HepG2 (cell line): ENCODE measurements at regions not wholly inside any gene's neighbourhood (a gene's known extent, or its start where the extent isn't known, plus 50 kb on each side); places are given as distances from the start of the nearest gene placed in this dataset.

Source experiments
- CREB1 ChIP-seq, 2 experiments: fragments of 450-650 bp in 1 of 2; IDR thresholded peaks; 2 replicates each; pipeline ENCODE4 v1.6.1; 2016 to 2017; ENCODE audit warnings: control low read depth in 1 of 2, mild to moderate bottlenecking in 1 of 2, missing compliant biosample characterization in 1 of 2, missing genetic modification characterization in 1 of 2
- CTCF ChIP-seq: sonication (generic); formaldehyde crosslinking; IDR thresholded peaks from 2 replicates; pipeline ENCODE4 v1.5.0; 2020; ENCODE audit warnings: mild to moderate bottlenecking, missing genetic modification reagents, moderate library complexity
- FOXK1 ChIP-seq: sonication (generic); formaldehyde crosslinking; IDR thresholded peaks from 2 replicates; pipeline ENCODE4 v1.4.0; 2020; ENCODE audit warnings: low read depth, missing genetic modification reagents, borderline replicate concordance
- IRF2 ChIP-seq: IDR thresholded peaks from 2 replicates; pipeline ENCODE4 v1.6.1; 2018; ENCODE audit warnings: missing genetic modification reagents, missing compliant biosample characterization
- RNF219 ChIP-seq: sonication (generic); formaldehyde crosslinking; IDR thresholded peaks from 2 replicates; pipeline ENCODE4 v1.5.0; 2020; ENCODE audit warnings: mild to moderate bottlenecking, missing genetic modification reagents
- TAF15 ChIP-seq: fragments of 200-400 bp; formaldehyde crosslinking; IDR thresholded peaks from one replicate; pipeline ENCODE4 v1.6.1; 2018; ENCODE audit warnings: mild to moderate bottlenecking, low read depth, low read length; ENCODE audit not compliant: poor library complexity, severe bottlenecking
- ZNF335 ChIP-seq: sonication (generic); formaldehyde crosslinking; IDR thresholded peaks from 2 replicates; pipeline ENCODE4 v1.4.0; 2020; ENCODE audit warnings: missing genetic modification reagents
- ZNF883 ChIP-seq: sonication (generic); formaldehyde crosslinking; IDR thresholded peaks from 2 replicates; pipeline ENCODE4 v1.5.1; 2020; ENCODE audit warnings: mild to moderate bottlenecking, missing genetic modification reagents; ENCODE audit errors: not compliant biosample characterization
- TF ChIP-seq, protein P1 (sequence below): IDR thresholded peaks from 2 replicates; pipeline ENCODE4 v1.6.1; 2016; ENCODE audit warnings: low read depth, control low read depth

- TF ChIP-seq IRF2 (CRISPR knock-in tag) (no peak), CTCF (CRISPR knock-in tag) (no peak), CREB1 (IDR thresholded peaks at IDR 0.05) (no peak), CREB1 (CRISPR knock-in tag; IDR thresholded peaks at IDR 0.05) (no peak), TAF15 (no peak), FOXK1 (CRISPR knock-in tag) (no peak), ZNF883 (CRISPR knock-in tag) (no peak), ZNF335 (no peak), RNF219 (no peak)
- TF ChIP-seq, protein P1, sequence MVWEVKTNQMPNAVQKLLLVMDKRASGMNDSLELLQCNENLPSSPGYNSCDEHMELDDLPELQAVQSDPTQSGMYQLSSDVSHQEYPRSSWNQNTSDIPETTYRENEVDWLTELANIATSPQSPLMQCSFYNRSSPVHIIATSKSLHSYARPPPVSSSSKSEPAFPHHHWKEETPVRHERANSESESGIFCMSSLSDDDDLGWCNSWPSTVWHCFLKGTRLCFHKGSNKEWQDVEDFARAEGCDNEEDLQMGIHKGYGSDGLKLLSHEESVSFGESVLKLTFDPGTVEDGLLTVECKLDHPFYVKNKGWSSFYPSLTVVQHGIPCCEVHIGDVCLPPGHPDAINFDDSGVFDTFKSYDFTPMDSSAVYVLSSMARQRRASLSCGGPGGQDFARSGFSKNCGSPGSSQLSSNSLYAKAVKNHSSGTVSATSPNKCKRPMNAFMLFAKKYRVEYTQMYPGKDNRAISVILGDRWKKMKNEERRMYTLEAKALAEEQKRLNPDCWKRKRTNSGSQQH (CRISPR knock-in tag): no peak
Observed at GRCh38 chr2:167822690-167823465, 424.5 kb downstream of the STK39 start.
